ENCODE measurements at regions not wholly inside any gene's neighbourhood (a gene's known extent, or its start where the extent isn't known, plus 50 kb on each side); places are given as distances from the start of the nearest gene placed in this dataset.
A peak's percentile ranks its signal among the peaks of the same experiment; 100 is the strongest.

DNA sequence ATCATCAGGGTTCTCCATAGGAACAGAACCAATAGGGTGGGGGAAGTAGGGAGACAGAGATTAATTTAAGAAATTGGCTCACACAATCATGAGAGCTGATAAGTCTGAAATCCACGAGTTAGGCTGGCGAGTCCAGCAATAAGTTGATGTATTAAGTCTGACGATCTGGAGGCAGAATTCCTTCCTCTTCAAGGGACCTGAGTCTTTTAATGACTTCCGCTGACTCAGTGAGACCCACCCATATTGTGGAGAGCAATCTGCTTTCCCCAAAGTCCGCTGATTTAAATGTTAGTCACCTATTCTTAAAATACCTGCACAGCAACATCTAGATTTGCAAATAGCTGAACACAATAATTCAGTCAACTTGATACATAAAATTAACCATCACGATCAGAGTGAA is 97.8 kb downstream of the SPTSSA start:
- TF ChIP-seq, protein P1, sequence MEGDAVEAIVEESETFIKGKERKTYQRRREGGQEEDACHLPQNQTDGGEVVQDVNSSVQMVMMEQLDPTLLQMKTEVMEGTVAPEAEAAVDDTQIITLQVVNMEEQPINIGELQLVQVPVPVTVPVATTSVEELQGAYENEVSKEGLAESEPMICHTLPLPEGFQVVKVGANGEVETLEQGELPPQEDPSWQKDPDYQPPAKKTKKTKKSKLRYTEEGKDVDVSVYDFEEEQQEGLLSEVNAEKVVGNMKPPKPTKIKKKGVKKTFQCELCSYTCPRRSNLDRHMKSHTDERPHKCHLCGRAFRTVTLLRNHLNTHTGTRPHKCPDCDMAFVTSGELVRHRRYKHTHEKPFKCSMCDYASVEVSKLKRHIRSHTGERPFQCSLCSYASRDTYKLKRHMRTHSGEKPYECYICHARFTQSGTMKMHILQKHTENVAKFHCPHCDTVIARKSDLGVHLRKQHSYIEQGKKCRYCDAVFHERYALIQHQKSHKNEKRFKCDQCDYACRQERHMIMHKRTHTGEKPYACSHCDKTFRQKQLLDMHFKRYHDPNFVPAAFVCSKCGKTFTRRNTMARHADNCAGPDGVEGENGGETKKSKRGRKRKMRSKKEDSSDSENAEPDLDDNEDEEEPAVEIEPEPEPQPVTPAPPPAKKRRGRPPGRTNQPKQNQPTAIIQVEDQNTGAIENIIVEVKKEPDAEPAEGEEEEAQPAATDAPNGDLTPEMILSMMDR (IDR thresholded peaks at IDR 0.05) = no peak
- no peak for DNase-seq
- no peaks in the 10 kb centered on the region for H3K36me3 Mint-ChIP-seq (ENCODE audit: low read depth)
- no peak overlapping the region for H3K4me3 Mint-ChIP-seq
- H3K27ac Mint-ChIP-seq = no peak overlapping the region
- H3K9me3 Mint-ChIP-seq = no peaks in the 10 kb centered on the region
- H3K4me1 Mint-ChIP-seq (ENCODE audit: low read depth) = peaks cover 29% of the 10 kb centered on the region
- peaks cover 6% of the 10 kb centered on the region for H3K27me3 Mint-ChIP-seq (ENCODE audit: insufficient read depth)

DNA sequence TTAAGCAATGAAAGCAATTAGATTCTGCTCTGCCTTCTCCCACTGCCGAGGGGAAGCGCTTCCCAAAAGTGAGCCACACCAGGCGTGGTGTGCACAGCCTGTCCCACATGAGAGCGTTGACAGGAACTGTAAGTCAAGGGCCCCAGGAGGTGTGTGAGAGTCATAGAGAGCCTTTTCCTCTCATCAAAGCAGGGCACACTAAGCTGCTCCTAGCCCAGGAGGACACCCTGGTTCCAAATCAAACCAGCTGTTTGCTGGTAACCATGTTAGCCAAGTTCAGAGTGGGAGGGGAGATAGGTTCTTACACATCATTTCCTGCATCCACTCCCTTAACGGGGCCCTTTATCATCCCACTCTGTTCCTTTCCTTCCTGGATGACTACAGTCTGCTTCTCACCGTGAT is 98.3 kb downstream of the SPTSSA start:
- Mint-ChIP-seq H3K36me3 (ENCODE audit: low read depth) (no peaks in the 10 kb centered on the region), H3K9me3 (no peaks in the 10 kb centered on the region), H3K4me1 (ENCODE audit: low read depth) (peaks cover 30% of the 10 kb centered on the region), H3K4me3 (no peak overlapping the region), H3K27me3 (ENCODE audit: insufficient read depth) (peaks cover 4% of the 10 kb centered on the region), H3K27ac (no peak overlapping the region)
- TF ChIP-seq, protein P1 (IDR thresholded peaks at IDR 0.05) = no peak
- DNase-seq = no peak

DNA sequence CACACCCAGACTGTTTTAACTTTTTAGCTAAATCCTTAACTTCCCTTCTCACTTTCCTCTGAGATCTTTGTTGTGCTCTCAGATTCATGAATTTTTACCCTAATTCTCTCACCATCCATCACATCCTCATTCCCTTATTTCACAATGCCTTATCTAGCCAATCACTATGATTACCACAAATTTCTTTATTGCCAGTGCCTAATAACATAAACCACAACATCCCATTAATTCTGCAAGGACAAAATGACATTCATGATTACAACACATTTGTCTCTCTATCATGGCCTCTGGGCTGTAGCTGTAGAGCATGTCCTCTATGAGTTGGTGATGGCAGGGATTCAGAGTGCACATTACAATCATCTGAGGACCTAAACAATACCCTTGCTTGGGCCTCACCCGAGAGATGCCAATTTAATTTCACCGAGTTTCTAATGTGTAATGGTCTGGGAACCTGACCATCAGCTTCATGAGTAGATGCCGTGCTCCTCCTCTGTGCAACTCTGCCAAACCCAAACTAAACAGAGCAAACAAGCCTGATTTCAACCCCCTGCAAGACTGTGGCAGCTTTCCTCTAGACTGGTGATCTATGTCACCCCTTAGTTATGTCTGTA is 99.3 kb downstream of the SPTSSA start:
- H3K27ac Mint-ChIP-seq = no peak overlapping the region
- DNase-seq = no peak
- no peak overlapping the region for H3K4me3 Mint-ChIP-seq
- H3K9me3 Mint-ChIP-seq = no peaks in the 10 kb centered on the region
- peaks cover 4% of the 10 kb centered on the region for H3K27me3 Mint-ChIP-seq (ENCODE audit: insufficient read depth)
- TF ChIP-seq, protein P1 (IDR thresholded peaks at IDR 0.05) = no peak
- H3K4me1 Mint-ChIP-seq (ENCODE audit: low read depth) = peaks cover 30% of the 10 kb centered on the region
- H3K36me3 Mint-ChIP-seq (ENCODE audit: low read depth) = no peaks in the 10 kb centered on the region

DNA sequence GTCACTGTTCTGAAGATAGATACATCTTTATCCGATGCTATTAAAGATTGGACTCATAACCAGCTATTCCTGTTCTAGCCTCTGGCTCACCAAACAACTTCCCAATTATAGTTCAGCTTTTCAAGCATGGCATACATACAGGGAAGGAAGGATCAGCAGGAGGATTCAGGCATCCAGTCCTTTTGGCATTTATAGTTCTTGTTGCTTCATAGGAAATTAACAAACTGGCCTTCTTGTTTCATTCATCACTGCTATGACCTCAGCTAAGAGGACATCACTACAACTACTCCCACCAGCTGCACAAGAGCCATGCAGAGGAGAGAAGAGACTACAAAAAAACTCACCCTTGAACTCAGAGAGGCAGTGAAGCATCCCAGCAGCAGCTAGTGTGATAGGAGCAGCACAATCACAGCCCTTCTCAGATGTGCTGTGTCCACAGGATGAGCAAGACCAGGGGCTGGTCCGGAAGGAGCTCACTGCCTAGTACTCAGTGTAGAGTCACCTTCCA is 100.5 kb downstream of the SPTSSA start:
- peaks cover 31% of the 10 kb centered on the region for H3K4me1 Mint-ChIP-seq (ENCODE audit: low read depth)
- no peak for DNase-seq
- peaks cover 2% of the 10 kb centered on the region; the same call in 1 of the 2 replicates for H3K27me3 Mint-ChIP-seq (ENCODE audit: insufficient read depth)
- TF ChIP-seq, protein P1 (IDR thresholded peaks at IDR 0.05) = no peak
- peak overlapping the region; percentile 5; the same call in 1 of the 2 replicates for H3K27ac Mint-ChIP-seq
- H3K9me3 Mint-ChIP-seq = no peaks in the 10 kb centered on the region
- no peak overlapping the region for H3K4me3 Mint-ChIP-seq
- H3K36me3 Mint-ChIP-seq (ENCODE audit: low read depth) = no peaks in the 10 kb centered on the region

DNA sequence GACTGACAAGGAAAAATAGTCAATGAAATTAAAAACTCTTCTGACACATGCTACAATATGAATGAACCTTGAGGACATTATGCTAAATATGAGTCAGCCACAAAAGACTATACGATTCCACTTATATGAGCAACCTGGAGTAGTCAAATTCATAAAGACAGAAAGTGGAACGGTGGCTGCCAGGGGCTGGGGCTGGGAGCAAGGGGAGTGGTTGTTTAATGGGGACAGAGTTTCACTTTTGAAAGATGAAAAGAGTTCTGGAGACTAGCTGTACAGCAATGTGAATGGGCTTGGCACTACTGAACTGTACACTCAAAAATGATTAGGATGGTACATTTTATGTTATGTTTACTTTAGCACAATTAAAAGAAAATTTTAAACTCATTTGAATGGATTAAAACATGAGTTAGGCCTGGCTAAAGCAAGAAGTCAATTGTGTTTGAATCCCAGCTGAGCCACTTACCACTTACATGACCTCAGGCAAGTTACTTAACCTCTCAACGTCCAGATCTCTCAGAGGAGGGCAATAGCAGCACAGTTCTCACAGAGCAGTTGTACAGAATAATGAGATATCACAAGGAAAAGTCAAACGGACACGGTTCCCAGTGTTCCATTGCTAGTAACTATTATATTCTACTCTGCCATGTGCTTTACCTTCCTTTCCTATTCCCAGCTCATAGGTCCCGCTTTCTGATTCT is 102.5 kb downstream of the SPTSSA start:
- peaks cover 51% of the 10 kb centered on the region for H3K4me1 Mint-ChIP-seq (ENCODE audit: low read depth)
- no peaks in the 10 kb centered on the region for H3K9me3 Mint-ChIP-seq
- TF ChIP-seq, protein P1 (IDR thresholded peaks at IDR 0.05) = no peak
- DNase-seq = no peak
- peaks cover 2% of the 10 kb centered on the region; the same call in 1 of the 2 replicates for H3K27me3 Mint-ChIP-seq (ENCODE audit: insufficient read depth)
- H3K4me3 Mint-ChIP-seq = no peak overlapping the region
- H3K27ac Mint-ChIP-seq = no peak overlapping the region
- no peaks in the 10 kb centered on the region for H3K36me3 Mint-ChIP-seq (ENCODE audit: low read depth)
